ENCODE measurements at regions not wholly inside any gene's neighbourhood (a gene's known extent, or its start where the extent isn't known, plus 50 kb on each side); places are given as distances from the start of the nearest gene placed in this dataset.

- no peak for TF ChIP-seq ZNF8 (CRISPR knock-in tag; IDR thresholded peaks at IDR 0.05)
- TF ChIP-seq ZC3H10 (CRISPR knock-in tag; IDR thresholded peaks at IDR 0.05) = no peak
- TF ChIP-seq ARNTL (CRISPR knock-in tag; IDR thresholded peaks at IDR 0.05; ENCODE audit: borderline replicate concordance, low read depth) = no peak
- TF ChIP-seq PPARA (CRISPR knock-in tag; IDR thresholded peaks at IDR 0.05; ENCODE audit: borderline replicate concordance) = no peak
- no peak for TF ChIP-seq ZFP30 (CRISPR knock-in tag; IDR thresholded peaks at IDR 0.05)
- no peak for TF ChIP-seq BACH2 (CRISPR knock-in tag; IDR thresholded peaks at IDR 0.05; ENCODE audit: borderline replicate concordance)
- no peak for TF ChIP-seq GLIS3 (CRISPR knock-in tag; IDR thresholded peaks at IDR 0.05)
- no peak for TF ChIP-seq CREB5 (CRISPR knock-in tag; IDR thresholded peaks at IDR 0.05; ENCODE audit: low read depth)
- no peak for TF ChIP-seq SNAI2 (CRISPR knock-in tag; IDR thresholded peaks at IDR 0.05)
- TF ChIP-seq TOX (CRISPR knock-in tag; IDR thresholded peaks at IDR 0.05; ENCODE audit: borderline replicate concordance) = no peak
- TF ChIP-seq PATZ1 (CRISPR knock-in tag; IDR thresholded peaks at IDR 0.05; ENCODE audit: borderline replicate concordance) = no peak
- TF ChIP-seq ZFP3 (CRISPR knock-in tag; IDR thresholded peaks at IDR 0.05) = no peak
- no peak for TF ChIP-seq POU6F1 (CRISPR knock-in tag; IDR thresholded peaks at IDR 0.05; ENCODE audit: borderline replicate concordance, low read depth)
- TF ChIP-seq ESRRG (CRISPR knock-in tag; IDR thresholded peaks at IDR 0.05) = no peak
- no peak for TF ChIP-seq ISL1 (CRISPR knock-in tag; IDR thresholded peaks at IDR 0.05)
- no peak for TF ChIP-seq TSHZ2 (CRISPR knock-in tag; IDR thresholded peaks at IDR 0.05)
- ATAC-seq = peak; percentile 76
Measured at GRCh38 chr7:84536271-84536870, 341.8 kb upstream of the SEMA3A start.

- peak; percentile 44; the same call in 2 of the 3 replicates for ATAC-seq
- TF ChIP-seq CSRNP3 (CRISPR knock-in tag; IDR thresholded peaks at IDR 0.05) (no peak), ZFP3 (CRISPR knock-in tag; IDR thresholded peaks at IDR 0.05) (no peak)
Measured at GRCh38 chr7:84535580-84536270, 341.1 kb upstream of the SEMA3A start.

- ATAC-seq = no peak
- TF ChIP-seq ZFP30 (CRISPR knock-in tag; IDR thresholded peaks at IDR 0.05) (no peak), ARNTL (CRISPR knock-in tag; IDR thresholded peaks at IDR 0.05; ENCODE audit: borderline replicate concordance, low read depth) (no peak), TSHZ2 (CRISPR knock-in tag; IDR thresholded peaks at IDR 0.05) (no peak), PATZ1 (CRISPR knock-in tag; IDR thresholded peaks at IDR 0.05; ENCODE audit: borderline replicate concordance) (no peak), POU6F1 (CRISPR knock-in tag; IDR thresholded peaks at IDR 0.05; ENCODE audit: borderline replicate concordance, low read depth) (no peak), CSRNP3 (CRISPR knock-in tag; IDR thresholded peaks at IDR 0.05) (no peak), GLIS3 (CRISPR knock-in tag; IDR thresholded peaks at IDR 0.05) (no peak), PPARA (CRISPR knock-in tag; IDR thresholded peaks at IDR 0.05; ENCODE audit: borderline replicate concordance) (no peak)
Measured at GRCh38 chr7:84533182-84533581, 338.6 kb upstream of the SEMA3A start.
